Fibroblast of lung (primary cell): ENCODE measurements at regions not wholly inside any gene's neighbourhood (a gene's known extent, or its start where the extent isn't known, plus 50 kb on each side); places are given as distances from the start of the nearest gene placed in this dataset.

ENCODE experiments used
- EZH2 ChIP-seq: IDR thresholded peaks from 2 replicates; pipeline ENCODE4 v1.5.1; 2012; ENCODE audit warnings: low read length, control low read depth, mild to moderate bottlenecking; ENCODE audit errors: missing control alignments
- TF ChIP-seq, protein P1 (sequence below), 2 donors: IDR thresholded peaks in 1 of 2; conservative IDR thresholded peaks in 1 of 2; 1 replicate in 1 of 2; 2 replicates in 1 of 2; pipeline ENCODE4 v1.5.1; 2011 to 2012; ENCODE audit warnings: low read length in 2 of 2, control low read depth in 1 of 2, inconsistent platforms in 1 of 2, low read depth in 1 of 2, mild to moderate bottlenecking in 1 of 2

GRCh38 chr1:81466961-81467360 is 333.8 kb upstream of the ADGRL2 start:
- TF ChIP-seq, protein P1, sequence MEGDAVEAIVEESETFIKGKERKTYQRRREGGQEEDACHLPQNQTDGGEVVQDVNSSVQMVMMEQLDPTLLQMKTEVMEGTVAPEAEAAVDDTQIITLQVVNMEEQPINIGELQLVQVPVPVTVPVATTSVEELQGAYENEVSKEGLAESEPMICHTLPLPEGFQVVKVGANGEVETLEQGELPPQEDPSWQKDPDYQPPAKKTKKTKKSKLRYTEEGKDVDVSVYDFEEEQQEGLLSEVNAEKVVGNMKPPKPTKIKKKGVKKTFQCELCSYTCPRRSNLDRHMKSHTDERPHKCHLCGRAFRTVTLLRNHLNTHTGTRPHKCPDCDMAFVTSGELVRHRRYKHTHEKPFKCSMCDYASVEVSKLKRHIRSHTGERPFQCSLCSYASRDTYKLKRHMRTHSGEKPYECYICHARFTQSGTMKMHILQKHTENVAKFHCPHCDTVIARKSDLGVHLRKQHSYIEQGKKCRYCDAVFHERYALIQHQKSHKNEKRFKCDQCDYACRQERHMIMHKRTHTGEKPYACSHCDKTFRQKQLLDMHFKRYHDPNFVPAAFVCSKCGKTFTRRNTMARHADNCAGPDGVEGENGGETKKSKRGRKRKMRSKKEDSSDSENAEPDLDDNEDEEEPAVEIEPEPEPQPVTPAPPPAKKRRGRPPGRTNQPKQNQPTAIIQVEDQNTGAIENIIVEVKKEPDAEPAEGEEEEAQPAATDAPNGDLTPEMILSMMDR (conservative IDR thresholded peaks at IDR 0.05 in 1 of 2, IDR thresholded peaks at IDR 0.05 in 1 of 2; ENCODE audit: low read depth in 1 of 2, low read length in 2 of 2), result no peak
- TF ChIP-seq EZH2, result no peak
